HG03060 (cell line): ENCODE measurements at regions not wholly inside any gene's neighbourhood (a gene's known extent, or its start where the extent isn't known, plus 50 kb on each side); places are given as distances from the start of the nearest gene placed in this dataset.
"Not testable (repeated sequence)": the region's sequence is repeated elsewhere in the genome, so short reads cannot be mapped to it uniquely, and the experiment has no call there.

Source experiments
- ATAC-seq: cut with Tn5 transposase; IDR thresholded peaks from one replicate; pipeline ENCODE4 v1.9.1; 2021; ENCODE audit warnings: low read depth, moderate number of reproducible peaks; ENCODE audit not compliant: unreplicated experiment

GRCh38 chr6:14891820-14892375, 354.0 kb upstream of the JARID2 start:
- not testable (repeated sequence) for ATAC-seq

- no peak for ATAC-seq
Observed at GRCh38 chr6:14894105-14894504, 351.8 kb upstream of the JARID2 start.

- no peak for ATAC-seq
Observed at GRCh38 chr6:14896475-14896874, 349.4 kb upstream of the JARID2 start.

- ATAC-seq = no peak
Observed at GRCh38 chr6:14897831-14898230, 348.0 kb upstream of the JARID2 start.

- ATAC-seq = not testable (repeated sequence)
Observed at GRCh38 chr6:14899441-14899840, 346.4 kb upstream of the JARID2 start.

- ATAC-seq = no peak
Observed at GRCh38 chr6:14900919-14901318, 344.9 kb upstream of the JARID2 start.

- ATAC-seq = no peak
Observed at GRCh38 chr6:14903176-14904038, 342.5 kb upstream of the JARID2 start.

GRCh38 chr6:14905201-14905600, 340.7 kb upstream of the JARID2 start:
- ATAC-seq = no peak

- no peak for ATAC-seq
Observed at GRCh38 chr6:14906621-14907020, 339.2 kb upstream of the JARID2 start.

- ATAC-seq = no peak
Observed at GRCh38 chr6:14910692-14911547, 334.9 kb upstream of the JARID2 start.

- no peak for ATAC-seq
Observed at GRCh38 chr6:14912226-14912625, 333.6 kb upstream of the JARID2 start.

GRCh38 chr6:14912706-14913105, 333.2 kb upstream of the JARID2 start:
- ATAC-seq = no peak

- ATAC-seq = no peak
Observed at GRCh38 chr6:14913931-14914330, 331.9 kb upstream of the JARID2 start.

- ATAC-seq = no peak
Observed at GRCh38 chr6:14915888-14916832, 329.7 kb upstream of the JARID2 start.

- no peak for ATAC-seq
Observed at GRCh38 chr6:14917109-14917910, 328.6 kb upstream of the JARID2 start.

- ATAC-seq = no peak
Observed at GRCh38 chr6:14918200-14918907, 327.5 kb upstream of the JARID2 start.

GRCh38 chr6:14919038-14919670, 326.7 kb upstream of the JARID2 start:
- no peak for ATAC-seq

GRCh38 chr6:14920276-14920675, 325.6 kb upstream of the JARID2 start:
- ATAC-seq = no peak
